ENCODE measurements at regions not wholly inside any gene's neighbourhood (a gene's known extent, or its start where the extent isn't known, plus 50 kb on each side); places are given as distances from the start of the nearest gene placed in this dataset.
"Not testable (repeated sequence)": the region's sequence is repeated elsewhere in the genome, so short reads cannot be mapped to it uniquely, and the experiment has no call there.

- no peak for DNase-seq (ENCODE audit: low read depth, low spot score)
- no peak overlapping the region for H3K4me2 ChIP-seq (ENCODE audit: control insufficient read depth, extremely low read depth, insufficient read depth, low read depth, low read length)
- TF ChIP-seq EZH2 (IDR thresholded peaks at IDR 0.05; ENCODE audit: low read length), result no peak
- TF ChIP-seq, protein P1, sequence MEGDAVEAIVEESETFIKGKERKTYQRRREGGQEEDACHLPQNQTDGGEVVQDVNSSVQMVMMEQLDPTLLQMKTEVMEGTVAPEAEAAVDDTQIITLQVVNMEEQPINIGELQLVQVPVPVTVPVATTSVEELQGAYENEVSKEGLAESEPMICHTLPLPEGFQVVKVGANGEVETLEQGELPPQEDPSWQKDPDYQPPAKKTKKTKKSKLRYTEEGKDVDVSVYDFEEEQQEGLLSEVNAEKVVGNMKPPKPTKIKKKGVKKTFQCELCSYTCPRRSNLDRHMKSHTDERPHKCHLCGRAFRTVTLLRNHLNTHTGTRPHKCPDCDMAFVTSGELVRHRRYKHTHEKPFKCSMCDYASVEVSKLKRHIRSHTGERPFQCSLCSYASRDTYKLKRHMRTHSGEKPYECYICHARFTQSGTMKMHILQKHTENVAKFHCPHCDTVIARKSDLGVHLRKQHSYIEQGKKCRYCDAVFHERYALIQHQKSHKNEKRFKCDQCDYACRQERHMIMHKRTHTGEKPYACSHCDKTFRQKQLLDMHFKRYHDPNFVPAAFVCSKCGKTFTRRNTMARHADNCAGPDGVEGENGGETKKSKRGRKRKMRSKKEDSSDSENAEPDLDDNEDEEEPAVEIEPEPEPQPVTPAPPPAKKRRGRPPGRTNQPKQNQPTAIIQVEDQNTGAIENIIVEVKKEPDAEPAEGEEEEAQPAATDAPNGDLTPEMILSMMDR (optimal IDR thresholded peaks at IDR 0.05 in 1 of 3, IDR thresholded peaks at IDR 0.05 in 1 of 3, conservative IDR thresholded peaks at IDR 0.05 in 1 of 3; ENCODE audit: extremely low read depth in 1 of 3, insufficient read depth in 2 of 3, low read length in 3 of 3), result no peak
- no peaks in the 10 kb centered on the region for H3K79me2 ChIP-seq (ENCODE audit: control insufficient read depth, insufficient read depth, low read length)
- dilution Hi-C loops (cut with MboI; ENCODE audit: extremely low pct_ligation_motif_present, low sequenced_read_pairs), result no loop called here
- H3K4me1 ChIP-seq (ENCODE audit: control insufficient read depth, extremely low read depth, insufficient read depth, low read length), result peaks cover 4% of the 10 kb centered on the region
- H3K9me3 ChIP-seq (ENCODE audit: control insufficient read depth, low read depth, low read length), result no peaks in the 10 kb centered on the region
- no peak overlapping the region for H2AFZ ChIP-seq (ENCODE audit: control insufficient read depth, low read length)
- no peak overlapping the region for H3K4me3 ChIP-seq (ENCODE audit: control insufficient read depth in 2 of 3, extremely low read depth in 1 of 3, insufficient read depth in 2 of 3, low read depth in 1 of 3, low read length in 3 of 3)
- no peak overlapping the region for H3K9ac ChIP-seq (ENCODE audit: control insufficient read depth, extremely low read depth, insufficient read depth, low read length)
- no peaks in the 10 kb centered on the region for H3K9me1 ChIP-seq (ENCODE audit: control insufficient read depth, extremely low read depth, insufficient read depth, low read length)
- H4K20me1 ChIP-seq (ENCODE audit: control insufficient read depth, extremely low read depth, insufficient read depth, low read length), result no peaks in the 10 kb centered on the region
- H3K27me3 ChIP-seq (ENCODE audit: control insufficient read depth, extremely low read depth, insufficient read depth, low read length), result peaks cover 3% of the 10 kb centered on the region
- no peak for FAIRE-seq
- H3K27ac ChIP-seq (ENCODE audit: control insufficient read depth, insufficient read depth, low read length), result no peak overlapping the region
- no peaks in the 10 kb centered on the region for H3K36me3 ChIP-seq (ENCODE audit: control insufficient read depth in 2 of 2, extremely low read depth in 1 of 2, insufficient read depth in 2 of 2, low read length in 2 of 2)
Observed at GRCh38 chr9:96057155-96057554, 181.7 kb downstream of the ERCC6L2 start.

DNA sequence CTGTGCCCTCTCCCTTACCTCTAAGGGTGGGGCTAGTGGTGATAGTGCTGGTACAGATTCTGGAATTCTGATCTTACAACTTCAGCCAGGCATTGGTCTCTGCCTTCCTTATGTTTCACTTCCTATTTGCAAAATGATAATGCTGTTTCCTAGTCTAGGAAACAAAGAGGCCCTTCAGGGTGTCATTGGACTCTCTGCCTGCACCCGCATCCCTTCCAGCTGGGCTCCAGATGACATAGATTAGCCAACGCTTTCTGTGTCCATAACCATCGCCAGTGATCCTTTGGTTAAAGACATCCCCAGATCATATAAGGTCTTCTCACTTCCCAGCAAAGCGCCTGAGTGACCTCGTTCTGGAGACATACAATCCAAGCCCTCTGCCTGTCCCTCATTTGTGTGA is 180.7 kb downstream of the ERCC6L2 start:
- H3K4me1 ChIP-seq (ENCODE audit: control insufficient read depth, extremely low read depth, insufficient read depth, low read length), result peaks cover 3% of the 10 kb centered on the region
- DNase-seq (ENCODE audit: low read depth, low spot score), result no peak
- H3K79me2 ChIP-seq (ENCODE audit: control insufficient read depth, insufficient read depth, low read length), result no peaks in the 10 kb centered on the region
- H4K20me1 ChIP-seq (ENCODE audit: control insufficient read depth, extremely low read depth, insufficient read depth, low read length), result no peaks in the 10 kb centered on the region
- no peaks in the 10 kb centered on the region for H3K36me3 ChIP-seq (ENCODE audit: control insufficient read depth in 2 of 2, extremely low read depth in 1 of 2, insufficient read depth in 2 of 2, low read length in 2 of 2)
- H2AFZ ChIP-seq (ENCODE audit: control insufficient read depth, low read length), result no peak overlapping the region
- no peaks in the 10 kb centered on the region for H3K9me3 ChIP-seq (ENCODE audit: control insufficient read depth, low read depth, low read length)
- H3K27me3 ChIP-seq (ENCODE audit: control insufficient read depth, extremely low read depth, insufficient read depth, low read length), result peaks cover 3% of the 10 kb centered on the region
- no peak overlapping the region for H3K4me2 ChIP-seq (ENCODE audit: control insufficient read depth, extremely low read depth, insufficient read depth, low read depth, low read length)
- no peak overlapping the region for H3K4me3 ChIP-seq (ENCODE audit: control insufficient read depth in 2 of 3, extremely low read depth in 1 of 3, insufficient read depth in 2 of 3, low read depth in 1 of 3, low read length in 3 of 3)
- dilution Hi-C loops (cut with MboI; ENCODE audit: extremely low pct_ligation_motif_present, low sequenced_read_pairs), result no loop called here
- no peak overlapping the region for H3K9ac ChIP-seq (ENCODE audit: control insufficient read depth, extremely low read depth, insufficient read depth, low read length)
- no peak overlapping the region for H3K27ac ChIP-seq (ENCODE audit: control insufficient read depth, insufficient read depth, low read length)
- no peak for FAIRE-seq
- no peaks in the 10 kb centered on the region for H3K9me1 ChIP-seq (ENCODE audit: control insufficient read depth, extremely low read depth, insufficient read depth, low read length)
- TF ChIP-seq, protein P1 (optimal IDR thresholded peaks at IDR 0.05 in 1 of 3, IDR thresholded peaks at IDR 0.05 in 1 of 3, conservative IDR thresholded peaks at IDR 0.05 in 1 of 3; ENCODE audit: extremely low read depth in 1 of 3, insufficient read depth in 2 of 3, low read length in 3 of 3), result no peak
- no peak for TF ChIP-seq EZH2 (IDR thresholded peaks at IDR 0.05; ENCODE audit: low read length)

DNA sequence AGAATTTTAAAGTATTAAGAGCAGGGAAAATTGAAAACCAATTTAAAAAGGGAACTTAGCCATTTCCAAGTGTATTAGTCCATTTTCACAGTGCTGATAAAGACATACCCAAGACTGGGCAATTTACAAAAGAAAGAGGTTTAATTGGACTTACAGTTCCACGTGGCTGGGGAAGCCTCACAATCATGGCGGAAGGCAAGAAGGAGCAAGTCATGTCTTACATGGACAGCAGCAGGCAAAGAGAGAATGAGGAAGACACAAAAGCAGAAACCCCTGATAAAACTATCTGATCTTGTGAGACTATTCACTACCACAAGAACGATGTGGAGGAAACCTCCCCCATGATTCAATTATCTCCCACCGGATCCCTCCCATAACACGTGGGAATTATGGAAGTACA is 178.8 kb downstream of the ERCC6L2 start:
- H3K9me3 ChIP-seq (ENCODE audit: control insufficient read depth, low read depth, low read length); dilution Hi-C loops (cut with MboI; ENCODE audit: extremely low pct_ligation_motif_present, low sequenced_read_pairs); H4K20me1 ChIP-seq (ENCODE audit: control insufficient read depth, extremely low read depth, insufficient read depth, low read length); H3K4me3 ChIP-seq (ENCODE audit: control insufficient read depth in 2 of 3, extremely low read depth in 1 of 3, insufficient read depth in 2 of 3, low read depth in 1 of 3, low read length in 3 of 3); FAIRE-seq; H3K4me2 ChIP-seq (ENCODE audit: control insufficient read depth, extremely low read depth, insufficient read depth, low read depth, low read length); H2AFZ ChIP-seq (ENCODE audit: control insufficient read depth, low read length); H3K4me1 ChIP-seq (ENCODE audit: control insufficient read depth, extremely low read depth, insufficient read depth, low read length); H3K9ac ChIP-seq (ENCODE audit: control insufficient read depth, extremely low read depth, insufficient read depth, low read length); H3K27ac ChIP-seq (ENCODE audit: control insufficient read depth, insufficient read depth, low read length); H3K79me2 ChIP-seq (ENCODE audit: control insufficient read depth, insufficient read depth, low read length); H3K9me1 ChIP-seq (ENCODE audit: control insufficient read depth, extremely low read depth, insufficient read depth, low read length); H3K36me3 ChIP-seq (ENCODE audit: control insufficient read depth in 2 of 2, extremely low read depth in 1 of 2, insufficient read depth in 2 of 2, low read length in 2 of 2); DNase-seq (ENCODE audit: low read depth, low spot score); H3K27me3 ChIP-seq (ENCODE audit: control insufficient read depth, extremely low read depth, insufficient read depth, low read length): not testable (repeated sequence)

Data from keratinocyte (primary cell).